ENCODE measurements at regions not wholly inside any gene's neighbourhood (a gene's known extent, or its start where the extent isn't known, plus 50 kb on each side); places are given as distances from the start of the nearest gene placed in this dataset.
"Not testable (repeated sequence)": the region's sequence is repeated elsewhere in the genome, so short reads cannot be mapped to it uniquely, and the experiment has no call there.

- DNase-seq (ENCODE audit: low read depth, low spot score) = no peak
Observed at GRCh38 chr10:23643111-23643780, 204.4 kb downstream of the OTUD1 start.

GRCh38 chr10:23648618-23649017 is 209.7 kb downstream of the OTUD1 start:
- no peak for DNase-seq (ENCODE audit: low read depth, low spot score)

- DNase-seq (ENCODE audit: low read depth, low spot score) = peak; percentile 5
Observed at GRCh38 chr10:23656735-23657134, 217.9 kb downstream of the OTUD1 start.

- no peak for DNase-seq (ENCODE audit: low read depth, low spot score)
Observed at GRCh38 chr10:23657677-23658076, 218.8 kb downstream of the OTUD1 start.

DNA sequence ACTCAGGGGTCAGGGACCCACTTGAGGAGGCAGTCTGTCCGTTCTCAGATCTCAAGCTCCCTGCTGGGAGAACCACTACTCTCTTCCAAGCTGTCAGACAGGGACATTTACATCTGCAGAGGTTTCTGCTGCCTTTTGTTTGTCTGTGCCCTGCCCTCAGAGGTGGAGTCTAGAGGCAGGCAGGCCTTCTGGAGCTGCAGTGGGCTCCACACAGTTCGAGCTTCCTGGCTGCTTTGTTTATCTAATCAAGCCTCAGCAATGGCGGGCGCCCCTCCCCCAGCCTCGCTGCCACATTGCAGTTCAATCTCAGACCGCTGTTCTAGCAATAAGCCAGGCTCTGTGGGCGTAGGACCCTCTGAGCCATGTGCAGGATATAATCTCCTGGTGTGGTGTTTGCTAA is 233.0 kb downstream of the OTUD1 start:
- not testable (repeated sequence) for DNase-seq (ENCODE audit: low read depth, low spot score)

DNA sequence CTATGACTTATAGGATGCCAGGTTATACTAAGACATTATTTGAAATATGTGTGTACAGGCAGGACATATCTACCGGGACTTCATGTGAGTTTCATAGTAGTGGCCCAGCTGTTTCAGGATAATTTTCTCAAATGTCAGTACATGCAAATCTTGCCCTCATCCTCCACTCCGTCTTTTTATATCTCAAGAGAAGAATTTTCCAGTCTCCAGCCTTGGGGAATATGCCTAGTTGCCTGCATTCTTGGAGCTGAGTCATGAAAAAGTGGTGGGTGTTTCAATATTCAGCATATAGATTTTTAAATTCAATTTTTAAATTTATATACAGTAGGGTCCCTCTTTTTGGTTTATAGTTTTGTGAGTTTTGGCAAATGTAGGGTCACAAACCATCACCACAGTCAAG is 236.7 kb downstream of the OTUD1 start:
- DNase-seq (ENCODE audit: low read depth, low spot score) = no peak

- no peak for DNase-seq (ENCODE audit: low read depth, low spot score)
Observed at GRCh38 chr10:23676296-23676695, 237.4 kb downstream of the OTUD1 start.

DNA sequence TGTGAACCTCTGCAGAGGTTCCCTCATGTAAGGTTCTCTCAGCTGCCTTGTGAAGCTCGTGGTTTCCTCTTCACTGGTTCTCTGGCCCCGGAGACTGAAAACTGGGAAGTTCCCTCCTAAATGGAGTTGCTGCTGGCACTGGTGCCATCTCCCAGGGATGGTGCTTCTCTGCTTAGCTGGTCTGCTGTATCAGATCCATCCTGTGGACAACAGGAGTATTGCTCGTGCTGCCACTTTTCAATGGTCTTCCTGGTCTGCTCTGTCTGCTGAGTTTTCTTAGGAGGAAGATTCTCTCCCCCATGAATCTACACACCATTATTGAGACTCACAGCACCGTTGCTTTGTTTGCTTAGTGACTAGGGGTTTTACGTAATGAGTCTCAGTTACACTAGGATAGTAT is 247.8 kb downstream of the OTUD1 start:
- DNase-seq (ENCODE audit: low read depth, low spot score) = no peak

DNA sequence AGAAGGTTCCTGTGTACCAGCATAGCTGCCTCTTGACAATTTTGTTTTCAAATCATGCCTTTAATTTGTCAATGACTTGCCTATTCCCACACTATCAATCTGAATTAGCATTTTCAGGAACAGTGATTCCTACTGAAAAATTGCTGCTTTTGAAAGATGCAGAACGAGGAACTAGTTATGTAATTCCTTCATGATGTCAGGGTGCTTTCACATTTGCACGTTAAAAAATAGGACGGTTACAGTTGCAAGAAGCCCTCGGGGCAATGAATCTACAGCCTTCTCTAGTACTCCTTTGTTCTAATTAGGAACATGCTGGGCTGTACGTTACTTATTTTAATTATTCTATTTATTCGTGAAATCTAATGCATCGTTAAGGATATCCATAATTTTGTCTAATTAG is 253.9 kb downstream of the OTUD1 start:
- DNase-seq (ENCODE audit: low read depth, low spot score) = no peak

DNA sequence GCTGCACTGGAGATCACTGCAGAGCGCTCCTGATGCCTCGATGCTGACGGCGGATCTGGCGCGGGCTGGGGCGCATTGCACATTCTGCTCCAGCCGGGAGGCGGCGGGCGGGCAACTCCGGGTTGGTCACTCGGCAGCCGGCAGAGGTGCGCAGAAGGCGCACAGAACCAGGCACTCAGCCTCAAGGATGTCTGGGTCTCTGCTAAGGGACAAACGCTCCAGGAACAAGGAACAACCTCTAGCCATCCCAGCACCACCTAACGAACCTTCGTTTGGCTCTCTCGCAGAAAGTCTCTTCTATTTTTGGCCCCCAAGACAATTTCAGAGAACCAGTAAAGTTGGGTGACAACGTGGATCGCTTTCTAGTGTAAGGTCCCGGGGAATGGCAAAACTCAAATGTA is 254.6 kb downstream of the OTUD1 start:
- DNase-seq (ENCODE audit: low read depth, low spot score) = peak; percentile 10

- peak; percentile 0 for DNase-seq (ENCODE audit: low read depth, low spot score)
Observed at GRCh38 chr10:23693925-23694324, 255.1 kb downstream of the OTUD1 start.

GRCh38 chr10:23694446-23694920 is 255.6 kb downstream of the OTUD1 start:
- DNase-seq (ENCODE audit: low read depth, low spot score) = peak; percentile 44

DNA sequence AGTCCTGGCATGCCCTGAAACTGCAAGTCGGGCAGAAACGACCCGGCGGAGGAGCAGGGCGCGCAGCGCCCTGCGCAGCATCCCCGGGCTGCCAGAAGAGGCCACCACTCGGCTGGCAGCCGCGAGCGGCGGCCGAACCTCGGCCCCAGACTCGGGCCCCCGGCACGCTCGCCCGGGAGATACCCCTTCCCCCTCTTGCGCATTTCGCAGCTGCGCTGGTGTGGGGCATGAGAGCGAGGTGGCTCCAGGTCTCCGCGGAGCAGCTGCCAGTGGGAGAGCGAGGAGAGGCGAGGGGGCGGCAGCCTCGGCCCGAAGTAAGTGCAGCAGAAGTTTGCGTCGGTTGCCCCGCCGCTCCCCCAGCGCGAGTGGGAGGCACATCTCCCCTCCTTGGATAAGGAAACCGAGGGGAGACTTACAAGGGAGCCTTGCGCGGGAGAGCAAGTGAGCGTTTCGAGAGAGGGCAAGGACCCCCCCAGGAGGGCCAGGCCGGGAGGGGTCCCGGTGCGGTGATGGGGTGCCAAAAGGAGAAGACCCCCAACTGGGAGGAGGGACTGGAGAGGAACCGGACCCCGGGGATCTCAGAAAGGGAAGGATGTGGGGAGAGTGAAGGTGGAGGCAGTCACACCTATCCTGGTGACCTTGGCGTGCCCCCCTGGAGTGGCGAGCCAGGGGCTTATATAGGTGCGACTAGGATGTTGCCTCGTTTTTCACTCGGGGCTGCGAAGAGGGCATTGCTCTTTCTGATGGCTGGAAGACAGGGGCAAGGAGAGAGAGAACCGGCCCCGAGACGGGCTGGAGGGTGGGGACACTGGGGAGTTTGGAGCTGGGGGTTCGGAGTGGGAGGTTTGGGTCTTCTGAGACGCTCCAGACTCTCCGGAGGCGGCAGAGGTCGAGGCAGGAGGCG is 256.3 kb downstream of the OTUD1 start:
- peak; percentile 38 for DNase-seq (ENCODE audit: low read depth, low spot score)

DNA sequence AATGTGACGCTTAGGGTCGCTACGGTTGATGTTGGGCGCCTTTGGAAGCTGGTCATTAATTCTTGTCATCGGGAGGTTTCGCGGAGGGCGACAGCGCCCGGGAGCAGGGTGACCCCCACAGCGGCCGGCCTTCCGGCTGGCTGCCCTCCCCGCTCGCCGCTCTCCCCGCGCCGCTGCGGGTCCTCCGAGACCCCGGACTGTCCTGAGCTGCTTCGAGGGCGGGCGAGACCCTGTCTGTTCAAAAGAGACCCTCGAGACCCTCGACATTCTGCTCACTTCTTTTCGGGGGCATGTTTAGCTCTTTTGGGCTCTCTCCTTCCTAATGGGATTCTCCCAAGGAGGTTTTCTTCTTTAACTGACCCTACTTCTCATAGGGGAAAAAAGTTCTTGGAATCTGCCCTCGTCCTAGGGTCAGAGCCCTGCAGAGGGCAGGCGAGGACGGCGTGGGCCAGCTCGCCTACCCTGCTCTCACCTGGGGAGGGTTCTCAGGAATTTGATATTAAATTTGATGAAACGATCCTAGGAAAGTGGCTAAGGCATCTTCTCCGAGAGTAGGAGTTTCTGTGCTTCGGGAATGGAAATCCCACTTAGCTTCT is 257.0 kb downstream of the OTUD1 start:
- no peak for DNase-seq (ENCODE audit: low read depth, low spot score)

DNA sequence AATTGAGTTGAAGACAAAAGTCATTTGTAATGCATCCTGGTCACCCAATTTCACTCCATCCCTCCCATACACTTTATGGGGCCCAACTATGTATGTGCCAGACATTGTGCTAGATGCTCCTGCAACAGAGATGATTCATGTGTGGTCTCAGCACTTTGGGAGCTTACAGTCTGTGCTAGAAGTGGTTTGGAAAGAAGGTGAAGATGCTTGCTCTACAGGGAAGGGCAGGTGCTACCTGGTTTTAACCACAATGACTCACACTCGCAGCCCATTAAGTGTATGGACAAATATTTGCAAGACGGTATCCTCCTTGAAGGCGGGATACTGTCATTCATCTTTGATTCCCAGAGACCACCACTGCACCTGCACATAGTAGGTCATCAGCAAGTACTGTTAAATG is 257.6 kb downstream of the OTUD1 start:
- DNase-seq (ENCODE audit: low read depth, low spot score) = no peak

DNA sequence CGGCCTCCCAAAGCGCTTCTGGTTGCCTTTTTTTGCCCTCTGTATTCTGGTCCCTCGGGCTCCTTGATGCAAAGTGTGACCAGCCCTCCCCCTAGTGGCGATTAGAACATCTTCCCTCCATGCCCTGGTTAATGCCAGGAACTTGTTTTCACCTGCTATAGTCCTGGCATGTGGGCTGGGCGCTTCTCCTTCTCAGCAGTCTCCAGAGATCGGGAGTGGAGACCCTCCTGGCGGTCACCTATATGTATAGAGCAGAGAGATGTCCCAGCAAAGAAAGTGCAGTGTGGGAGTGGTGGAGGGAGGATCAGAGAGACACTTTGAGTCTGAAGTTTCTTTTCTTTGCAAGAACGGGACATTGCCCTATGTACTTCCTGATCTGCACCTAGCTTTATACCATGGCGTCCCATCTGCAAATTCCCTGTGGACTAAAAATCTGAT is 264.1 kb downstream of the OTUD1 start:
- DNase-seq (ENCODE audit: low read depth, low spot score) = peak; percentile 71

GRCh38 chr10:23715363-23715762 is 276.5 kb downstream of the OTUD1 start:
- DNase-seq (ENCODE audit: low read depth, low spot score) = no peak

DNA sequence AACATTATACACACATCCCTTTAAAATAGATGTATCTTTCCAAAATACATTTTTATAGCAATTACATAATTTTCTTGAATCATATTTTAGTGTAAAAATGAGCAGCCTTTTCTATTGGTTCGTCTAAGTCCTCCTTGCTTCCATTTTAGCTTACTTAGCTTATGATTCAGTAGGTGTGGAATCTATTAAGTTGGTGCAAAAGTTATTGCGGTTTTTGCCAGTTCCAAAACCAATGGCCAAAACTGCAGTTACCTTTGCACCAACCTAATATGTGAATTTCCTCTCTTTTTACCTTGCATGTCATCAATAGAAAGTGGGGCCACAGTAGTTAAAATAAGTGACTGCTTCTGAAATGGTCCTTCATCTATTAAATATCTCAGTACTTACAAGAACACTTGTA is 279.0 kb downstream of the OTUD1 start:
- no peak for DNase-seq (ENCODE audit: low read depth, low spot score)

DNA sequence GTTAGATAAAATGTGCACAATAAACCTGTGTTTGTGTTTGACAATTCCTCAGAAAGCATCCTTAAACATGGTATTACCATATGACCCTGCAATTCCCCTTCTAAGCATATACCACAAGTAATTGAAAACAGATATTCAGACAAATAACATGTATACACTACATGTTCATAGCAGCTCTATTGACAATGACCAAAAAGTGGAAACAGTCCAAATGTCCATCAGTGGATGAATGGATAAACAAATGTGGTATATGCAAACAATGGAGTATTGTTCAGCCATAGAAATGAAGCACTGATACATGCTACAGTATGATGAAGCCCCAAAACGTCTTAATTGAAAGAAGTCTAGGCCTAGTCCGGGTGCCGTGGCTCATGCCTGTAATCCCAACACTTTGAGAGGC is 280.1 kb downstream of the OTUD1 start:
- DNase-seq (ENCODE audit: low read depth, low spot score) = no peak

DNA sequence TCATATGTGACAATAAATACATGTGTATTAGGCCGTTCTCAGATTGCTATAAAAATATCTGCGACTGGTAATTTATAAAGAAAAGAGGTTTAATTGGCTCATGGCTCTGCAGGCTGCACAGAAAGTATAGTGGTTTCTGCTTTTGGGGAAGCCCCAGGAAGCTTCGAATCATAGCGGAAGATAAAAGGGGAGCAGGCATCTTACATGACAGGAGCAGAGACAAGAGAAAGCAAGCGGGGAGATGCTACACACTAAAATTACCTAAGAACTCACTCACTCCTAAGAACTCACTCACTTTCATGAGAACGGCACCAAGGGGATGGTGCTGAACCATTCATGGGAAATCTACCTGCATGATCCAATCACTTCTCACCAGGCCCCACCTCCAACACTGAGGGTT is 284.9 kb downstream of the OTUD1 start:
- DNase-seq (ENCODE audit: low read depth, low spot score) = no peak

DNA sequence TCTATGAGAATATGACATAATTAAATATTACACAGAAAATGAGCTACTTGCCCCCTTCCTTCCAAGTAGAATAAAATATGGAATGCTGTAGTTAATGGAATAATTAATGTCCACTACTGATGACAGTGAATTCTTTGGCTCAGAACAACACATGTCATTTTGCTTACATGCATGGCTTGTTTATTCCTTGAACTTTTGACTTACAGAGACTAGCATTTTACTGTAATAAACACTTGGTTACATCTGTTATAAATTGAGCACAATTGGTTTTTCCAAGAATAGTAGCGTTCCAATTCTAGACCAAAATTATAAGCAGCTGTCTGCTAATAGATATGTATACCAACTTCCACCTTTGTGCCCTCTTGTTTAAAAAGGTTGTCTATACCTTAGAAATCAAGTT is 286.7 kb downstream of the OTUD1 start:
- DNase-seq (ENCODE audit: low read depth, low spot score) = no peak

DNA sequence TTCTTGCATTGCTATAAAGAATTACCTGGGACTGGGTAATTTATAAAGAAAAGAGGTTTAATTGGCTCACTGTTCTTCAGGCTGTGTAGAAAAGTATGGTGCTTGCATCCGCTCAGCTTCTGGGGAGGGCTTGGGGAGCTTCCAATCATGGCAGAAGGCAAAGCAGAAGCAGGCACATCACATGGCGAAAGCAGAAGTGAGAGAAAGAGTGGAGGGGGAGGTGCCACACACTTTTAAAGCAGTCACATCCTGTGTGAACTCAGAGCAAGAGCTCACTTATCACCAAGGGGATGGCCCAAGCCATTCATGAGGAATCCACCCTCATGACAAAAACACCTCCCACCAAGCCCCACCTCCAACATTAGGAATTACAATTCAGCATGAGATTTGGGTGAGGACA is 303.5 kb downstream of the OTUD1 start:
- DNase-seq (ENCODE audit: low read depth, low spot score) = no peak

- no peak for DNase-seq (ENCODE audit: low read depth, low spot score)
Observed at GRCh38 chr10:23742807-23743206, 303.9 kb downstream of the OTUD1 start.
